ENCODE measurements at regions not wholly inside any gene's neighbourhood (a gene's known extent, or its start where the extent isn't known, plus 50 kb on each side); places are given as distances from the start of the nearest gene placed in this dataset.

DNA sequence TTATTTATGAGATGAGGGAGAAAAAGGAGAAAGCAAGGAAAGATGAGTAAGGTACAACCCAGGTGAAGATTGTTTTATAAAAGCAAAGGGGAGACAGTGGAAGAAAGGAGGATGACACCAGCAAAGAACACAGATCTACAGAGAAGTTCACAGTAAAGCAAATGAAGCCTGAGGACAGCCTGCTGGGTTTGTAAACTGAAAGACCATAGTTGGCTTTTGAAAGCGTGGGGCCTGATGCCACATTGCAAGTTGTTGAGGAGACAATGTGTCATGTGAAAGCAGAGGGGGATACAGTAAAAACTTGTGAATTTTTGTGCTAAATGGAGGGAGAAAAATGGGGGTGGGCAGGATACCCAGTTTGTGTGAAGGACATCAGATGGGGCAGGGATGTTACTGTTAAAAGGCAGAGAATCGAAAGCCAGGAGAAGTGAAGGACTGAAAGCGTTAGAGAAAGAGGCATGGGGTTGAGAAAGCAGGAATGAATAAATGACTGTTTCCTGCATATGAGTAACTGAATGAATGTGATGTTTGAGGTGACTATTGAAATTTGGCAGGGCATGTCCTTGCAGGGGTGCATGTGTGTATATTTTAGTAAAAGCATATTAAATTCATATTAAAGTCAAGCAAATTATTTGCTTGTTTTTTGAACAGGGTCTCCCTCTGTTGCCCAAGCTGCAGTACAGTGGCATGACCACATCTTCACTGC, 69.6 kb downstream of the SPRY1 start (continued):
- TF ChIP-seq NFATC4 (CRISPR knock-in tag; IDR thresholded peaks at IDR 0.05) (no peak), ATF1 (CRISPR knock-in tag; IDR thresholded peaks at IDR 0.05) (no peak), AR (CRISPR knock-in tag; IDR thresholded peaks at IDR 0.05) (no peak), ATF2 (CRISPR knock-in tag; IDR thresholded peaks at IDR 0.05; ENCODE audit: borderline replicate concordance, low read depth) (no peak)
- TF ChIP-seq, protein P1, sequence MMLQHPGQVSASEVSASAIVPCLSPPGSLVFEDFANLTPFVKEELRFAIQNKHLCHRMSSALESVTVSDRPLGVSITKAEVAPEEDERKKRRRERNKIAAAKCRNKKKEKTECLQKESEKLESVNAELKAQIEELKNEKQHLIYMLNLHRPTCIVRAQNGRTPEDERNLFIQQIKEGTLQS (CRISPR knock-in tag; conservative IDR thresholded peaks at IDR 0.05), result no peak

GRCh38 chr4:123468479-123469031, 72.0 kb downstream of the SPRY1 start:
- Mint-ChIP-seq H3K4me3 (no peak overlapping the region), H3K9me3 (no peaks in the 10 kb centered on the region), H3K27me3 (ENCODE audit: low read depth) (no peaks in the 10 kb centered on the region), H3K36me3 (no peaks in the 10 kb centered on the region; the same call in 1 of the 2 replicates), H3K4me1 (peaks cover 16% of the 10 kb centered on the region), H3K27ac (no peak overlapping the region)
- no peak for DNase-seq (ENCODE audit: low spot score)
- ChIA-PET POLR2A (no interaction called here), CTCF (no interaction called here)
- no peak for ATAC-seq
- TF ChIP-seq ZNF281 (CRISPR knock-in tag; IDR thresholded peaks at IDR 0.05) (no peak), ERG (CRISPR knock-in tag; IDR thresholded peaks at IDR 0.05) (no peak), TCF7 (CRISPR knock-in tag; IDR thresholded peaks at IDR 0.05; ENCODE audit: low read depth) (no peak), IRF2 (CRISPR knock-in tag; IDR thresholded peaks at IDR 0.05; ENCODE audit: borderline replicate concordance, low read depth) (no peak), KAT7 (CRISPR knock-in tag; IDR thresholded peaks at IDR 0.05; ENCODE audit: borderline replicate concordance) (no peak), RORB (CRISPR knock-in tag; IDR thresholded peaks at IDR 0.05) (no peak), GABPB1 (CRISPR knock-in tag; IDR thresholded peaks at IDR 0.05) (no peak), MYBL2 (CRISPR knock-in tag; IDR thresholded peaks at IDR 0.05) (no peak), ZSCAN18 (CRISPR knock-in tag; IDR thresholded peaks at IDR 0.05) (no peak), GTF2I (CRISPR knock-in tag; conservative IDR thresholded peaks at IDR 0.05) (no peak)
- TF ChIP-seq, protein P2, sequence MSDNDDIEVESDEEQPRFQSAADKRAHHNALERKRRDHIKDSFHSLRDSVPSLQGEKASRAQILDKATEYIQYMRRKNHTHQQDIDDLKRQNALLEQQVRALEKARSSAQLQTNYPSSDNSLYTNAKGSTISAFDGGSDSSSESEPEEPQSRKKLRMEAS (CRISPR knock-in tag; IDR thresholded peaks at IDR 0.05), result no peak
- TF ChIP-seq, protein P3, sequence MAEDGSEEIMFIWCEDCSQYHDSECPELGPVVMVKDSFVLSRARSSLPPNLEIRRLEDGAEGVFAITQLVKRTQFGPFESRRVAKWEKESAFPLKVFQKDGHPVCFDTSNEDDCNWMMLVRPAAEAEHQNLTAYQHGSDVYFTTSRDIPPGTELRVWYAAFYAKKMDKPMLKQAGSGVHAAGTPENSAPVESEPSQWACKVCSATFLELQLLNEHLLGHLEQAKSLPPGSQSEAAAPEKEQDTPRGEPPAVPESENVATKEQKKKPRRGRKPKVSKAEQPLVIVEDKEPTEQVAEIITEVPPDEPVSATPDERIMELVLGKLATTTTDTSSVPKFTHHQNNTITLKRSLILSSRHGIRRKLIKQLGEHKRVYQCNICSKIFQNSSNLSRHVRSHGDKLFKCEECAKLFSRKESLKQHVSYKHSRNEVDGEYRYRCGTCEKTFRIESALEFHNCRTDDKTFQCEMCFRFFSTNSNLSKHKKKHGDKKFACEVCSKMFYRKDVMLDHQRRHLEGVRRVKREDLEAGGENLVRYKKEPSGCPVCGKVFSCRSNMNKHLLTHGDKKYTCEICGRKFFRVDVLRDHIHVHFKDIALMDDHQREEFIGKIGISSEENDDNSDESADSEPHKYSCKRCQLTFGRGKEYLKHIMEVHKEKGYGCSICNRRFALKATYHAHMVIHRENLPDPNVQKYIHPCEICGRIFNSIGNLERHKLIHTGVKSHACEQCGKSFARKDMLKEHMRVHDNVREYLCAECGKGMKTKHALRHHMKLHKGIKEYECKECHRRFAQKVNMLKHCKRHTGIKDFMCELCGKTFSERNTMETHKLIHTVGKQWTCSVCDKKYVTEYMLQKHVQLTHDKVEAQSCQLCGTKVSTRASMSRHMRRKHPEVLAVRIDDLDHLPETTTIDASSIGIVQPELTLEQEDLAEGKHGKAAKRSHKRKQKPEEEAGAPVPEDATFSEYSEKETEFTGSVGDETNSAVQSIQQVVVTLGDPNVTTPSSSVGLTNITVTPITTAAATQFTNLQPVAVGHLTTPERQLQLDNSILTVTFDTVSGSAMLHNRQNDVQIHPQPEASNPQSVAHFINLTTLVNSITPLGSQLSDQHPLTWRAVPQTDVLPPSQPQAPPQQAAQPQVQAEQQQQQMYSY (CRISPR knock-in tag; IDR thresholded peaks at IDR 0.05), result no peak

Data from WTC11 (cell line).